NOMO-1 (cell line): ENCODE measurements at regions not wholly inside any gene's neighbourhood (a gene's known extent, or its start where the extent isn't known, plus 50 kb on each side); places are given as distances from the start of the nearest gene placed in this dataset.

Experiments
- DNase-seq, 2 experiments: peaks; one replicate each; lab custom pipeline; 2025; ENCODE audit not compliant: unreplicated experiment in 2 of 2; lab: John Stamatoyannopoulos, UW

GRCh38 chr1:218573925-218574324 is 228.8 kb downstream of the TGFB2 start:
- DNase-seq, result no peak

- no peak for DNase-seq
These were observed 229.9 kb downstream of the TGFB2 start for GRCh38 chr1:218575079-218575478.

GRCh38 chr1:218575856-218576255 is 230.7 kb downstream of the TGFB2 start:
- DNase-seq, result no peak

- DNase-seq, result no peak
These were observed 237.5 kb downstream of the TGFB2 start for GRCh38 chr1:218582646-218583045.

- DNase-seq, result no peak
These were observed 239.5 kb downstream of the TGFB2 start for GRCh38 chr1:218584418-218585155.

GRCh38 chr1:218585511-218586184 is 240.5 kb downstream of the TGFB2 start:
- DNase-seq, result no peak

- no peak for DNase-seq
These were observed 242.8 kb downstream of the TGFB2 start for GRCh38 chr1:218587900-218588299.

GRCh38 chr1:218588540-218589172 is 243.5 kb downstream of the TGFB2 start:
- DNase-seq, result peak; percentile 79 to 89

GRCh38 chr1:218589487-218589886 is 244.4 kb downstream of the TGFB2 start:
- DNase-seq, result no peak

GRCh38 chr1:218591966-218592365 is 246.8 kb downstream of the TGFB2 start:
- DNase-seq, result no peak

- DNase-seq, result no peak
These were observed 247.6 kb downstream of the TGFB2 start for GRCh38 chr1:218592688-218593087.

- no peak for DNase-seq
These were observed 255.8 kb downstream of the TGFB2 start for GRCh38 chr1:218600968-218601367.

- no peak for DNase-seq
These were observed 259.1 kb downstream of the TGFB2 start for GRCh38 chr1:218604217-218604616.

- no peak for DNase-seq
These were observed 266.9 kb downstream of the TGFB2 start for GRCh38 chr1:218611916-218612585.

GRCh38 chr1:218613105-218613504 is 268.0 kb downstream of the TGFB2 start:
- DNase-seq, result no peak

- no peak for DNase-seq
These were observed 268.9 kb downstream of the TGFB2 start for GRCh38 chr1:218614031-218614430.

GRCh38 chr1:218616681-218617080 is 271.5 kb downstream of the TGFB2 start:
- no peak for DNase-seq

GRCh38 chr1:218617986-218618385 is 272.9 kb downstream of the TGFB2 start:
- no peak for DNase-seq

- no peak for DNase-seq
These were observed 275.8 kb downstream of the TGFB2 start for GRCh38 chr1:218620956-218621355.

- DNase-seq, result no peak
These were observed 278.9 kb downstream of the TGFB2 start for GRCh38 chr1:218624052-218624451.

GRCh38 chr1:218625393-218625792 is 280.3 kb downstream of the TGFB2 start:
- DNase-seq, result no peak
